ENCODE measurements at regions not wholly inside any gene's neighbourhood (a gene's known extent, or its start where the extent isn't known, plus 50 kb on each side); places are given as distances from the start of the nearest gene placed in this dataset.

DNA sequence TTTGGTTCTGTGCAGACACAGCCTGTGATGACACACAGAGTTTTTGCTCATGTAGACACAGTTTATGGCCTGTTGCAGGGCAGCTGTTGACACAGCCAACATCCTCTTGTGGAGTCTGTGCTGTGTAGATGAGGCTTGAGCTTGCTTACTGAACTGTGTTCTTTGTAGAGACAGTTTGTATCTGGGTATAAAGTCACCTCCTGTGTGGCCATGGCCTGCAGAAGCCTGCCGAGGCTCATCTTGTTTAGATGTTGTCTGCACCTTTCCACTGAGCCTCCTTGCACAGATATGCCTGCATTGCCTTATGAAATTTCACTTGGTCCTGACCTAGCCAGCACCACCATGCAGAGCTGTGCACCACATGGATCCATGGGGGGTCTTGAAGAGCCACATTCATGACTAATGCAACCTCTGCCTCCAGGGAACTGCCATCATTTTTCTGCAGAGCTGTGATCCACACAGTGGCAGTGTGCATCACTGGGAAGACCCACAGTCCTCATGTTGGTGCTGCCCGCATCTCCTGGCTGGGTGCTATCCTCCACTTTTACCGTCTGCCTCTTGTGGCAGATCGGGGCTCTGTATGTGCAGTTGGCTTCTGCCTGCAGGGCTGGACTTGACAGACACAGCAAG lies 198.0 kb upstream of the MAMLD1 start:
- TF ChIP-seq, protein P1, sequence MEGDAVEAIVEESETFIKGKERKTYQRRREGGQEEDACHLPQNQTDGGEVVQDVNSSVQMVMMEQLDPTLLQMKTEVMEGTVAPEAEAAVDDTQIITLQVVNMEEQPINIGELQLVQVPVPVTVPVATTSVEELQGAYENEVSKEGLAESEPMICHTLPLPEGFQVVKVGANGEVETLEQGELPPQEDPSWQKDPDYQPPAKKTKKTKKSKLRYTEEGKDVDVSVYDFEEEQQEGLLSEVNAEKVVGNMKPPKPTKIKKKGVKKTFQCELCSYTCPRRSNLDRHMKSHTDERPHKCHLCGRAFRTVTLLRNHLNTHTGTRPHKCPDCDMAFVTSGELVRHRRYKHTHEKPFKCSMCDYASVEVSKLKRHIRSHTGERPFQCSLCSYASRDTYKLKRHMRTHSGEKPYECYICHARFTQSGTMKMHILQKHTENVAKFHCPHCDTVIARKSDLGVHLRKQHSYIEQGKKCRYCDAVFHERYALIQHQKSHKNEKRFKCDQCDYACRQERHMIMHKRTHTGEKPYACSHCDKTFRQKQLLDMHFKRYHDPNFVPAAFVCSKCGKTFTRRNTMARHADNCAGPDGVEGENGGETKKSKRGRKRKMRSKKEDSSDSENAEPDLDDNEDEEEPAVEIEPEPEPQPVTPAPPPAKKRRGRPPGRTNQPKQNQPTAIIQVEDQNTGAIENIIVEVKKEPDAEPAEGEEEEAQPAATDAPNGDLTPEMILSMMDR (IDR thresholded peaks at IDR 0.05) = no peak
- no peak for TF ChIP-seq POLR2A (IDR thresholded peaks at IDR 0.05)

Data from right lobe of liver (tissue), 4 donors.